Neural progenitor cell (in vitro differentiated cells): ENCODE measurements at regions not wholly inside any gene's neighbourhood (a gene's known extent, or its start where the extent isn't known, plus 50 kb on each side); places are given as distances from the start of the nearest gene placed in this dataset.
"Not testable (repeated sequence)": the region's sequence is repeated elsewhere in the genome, so short reads cannot be mapped to it uniquely, and the experiment has no call there.

Experiments
- DNase-seq: peaks from one replicate; pipeline ENCODE4 v3.0.0-alpha.2; 2016; ENCODE audit warnings: low spot score
- H2AFZ ChIP-seq: fragments of 200-600 bp; sonication (generic); replicated peaks from 2 replicates; pipeline ENCODE4 v1.6.1; 2016; ENCODE audit warnings: antibody characterized with exemption
- H3F3A ChIP-seq: fragments of 200-600 bp; sonication (generic); 2 replicates; pipeline ENCODE4 v1.6.1; 2016; ENCODE audit warnings: antibody characterized with exemption, low read depth
- H3K27ac ChIP-seq: fragments of 200-600 bp; sonication (generic); 2 replicates; pipeline ENCODE4 v1.5.1; 2016; ENCODE audit warnings: mild to moderate bottlenecking
- H3K27me3 ChIP-seq: fragments of 200-600 bp; sonication (generic); 2 replicates; pipeline ENCODE4 v1.6.1; 2016; ENCODE audit warnings: mild to moderate bottlenecking, moderate library complexity
- H3K36me3 ChIP-seq: fragments of 200-600 bp; sonication (generic); 2 replicates; pipeline ENCODE4 v1.5.1; 2016
- H3K4me1 ChIP-seq: fragments of 200-600 bp; sonication (generic); 2 replicates; pipeline ENCODE4 v1.6.1; 2016; ENCODE audit warnings: mixed run types
- H3K4me2 ChIP-seq: fragments of 200-600 bp; sonication (generic); 2 replicates; pipeline ENCODE4 v1.6.1; 2016
- H3K4me3 ChIP-seq: fragments of 200-600 bp; sonication (generic); 2 replicates; pipeline ENCODE4 v1.5.1; 2016
- H3K79me2 ChIP-seq: fragments of 200-600 bp; sonication (generic); 2 replicates; pipeline ENCODE4 v1.6.1; 2016; ENCODE audit warnings: low read depth
- H3K9ac ChIP-seq: fragments of 200-600 bp; sonication (generic); 2 replicates; pipeline ENCODE4 v1.6.1; 2016
- H3K9me3 ChIP-seq: fragments of 200-600 bp; sonication (generic); 2 replicates; pipeline ENCODE4 v1.5.1; 2016; ENCODE audit warnings: low read depth
- H4K20me1 ChIP-seq: fragments of 200-600 bp; sonication (generic); 2 replicates; pipeline ENCODE4 v1.6.1; 2016; ENCODE audit warnings: low read depth
- H3K27ac Mint-ChIP-seq: 3 replicates; pipeline ENCODE4 v1.8.0; 2021; ENCODE audit warnings: mixed read lengths
- H3K27me3 Mint-ChIP-seq: 2 replicates; pipeline ENCODE4 v1.8.0; 2022; ENCODE audit warnings: low read depth, mild to moderate bottlenecking, inconsistent platforms, moderate library complexity, mixed read lengths; ENCODE audit not compliant: insufficient read depth
- H3K36me3 Mint-ChIP-seq: 3 replicates; pipeline ENCODE4 v1.8.0; 2021; ENCODE audit warnings: mixed read lengths
- H3K4me1 Mint-ChIP-seq: 3 replicates; pipeline ENCODE4 v1.8.0; 2021; ENCODE audit warnings: mixed read lengths
- H3K4me3 Mint-ChIP-seq: 3 replicates; pipeline ENCODE4 v1.8.0; 2021; ENCODE audit warnings: mild to moderate bottlenecking, moderate library complexity, mixed read lengths
- H3K9me3 Mint-ChIP-seq: 3 replicates; pipeline ENCODE4 v1.8.0; 2020; ENCODE audit warnings: mixed read lengths
- EZH2 ChIP-seq: fragments of 200-600 bp; sonication (generic); IDR thresholded peaks from 2 replicates; pipeline ENCODE4 v1.6.1; 2017; ENCODE audit warnings: antibody characterized with exemption, mild to moderate bottlenecking, moderate library complexity
- EZH2phosphoT487 ChIP-seq: fragments of 200-600 bp; sonication (generic); IDR thresholded peaks from 2 replicates; pipeline ENCODE4 v1.6.1; 2017; ENCODE audit warnings: antibody characterized with exemption
- TF ChIP-seq, protein P1 (sequence below): fragments of 200-600 bp; sonication (generic); IDR thresholded peaks from 2 replicates; pipeline ENCODE4 v1.5.1; 2017; ENCODE audit warnings: antibody characterized with exemption, mild to moderate bottlenecking

- H3K4me3 Mint-ChIP-seq = no peak overlapping the region
- no peak overlapping the region for H3K27ac Mint-ChIP-seq
- H3K9me3 Mint-ChIP-seq = peaks cover 18% of the 10 kb centered on the region
- no peak overlapping the region for H3K27ac ChIP-seq
- H3K27me3 ChIP-seq = no peaks in the 10 kb centered on the region
- no peak overlapping the region for H3K4me2 ChIP-seq
- H3K79me2 ChIP-seq = no peaks in the 10 kb centered on the region
- no peaks in the 10 kb centered on the region for H3K9me3 ChIP-seq
- no peak overlapping the region for H2AFZ ChIP-seq
- no peak for DNase-seq
- H3K4me1 ChIP-seq = peaks cover 15% of the 10 kb centered on the region
- H3K27me3 Mint-ChIP-seq = no peaks in the 10 kb centered on the region
- H3K4me3 ChIP-seq = no peak overlapping the region
- H4K20me1 ChIP-seq = no peaks in the 10 kb centered on the region
- TF ChIP-seq EZH2phosphoT487 (no peak), EZH2 (no peak)
- TF ChIP-seq, protein P1, sequence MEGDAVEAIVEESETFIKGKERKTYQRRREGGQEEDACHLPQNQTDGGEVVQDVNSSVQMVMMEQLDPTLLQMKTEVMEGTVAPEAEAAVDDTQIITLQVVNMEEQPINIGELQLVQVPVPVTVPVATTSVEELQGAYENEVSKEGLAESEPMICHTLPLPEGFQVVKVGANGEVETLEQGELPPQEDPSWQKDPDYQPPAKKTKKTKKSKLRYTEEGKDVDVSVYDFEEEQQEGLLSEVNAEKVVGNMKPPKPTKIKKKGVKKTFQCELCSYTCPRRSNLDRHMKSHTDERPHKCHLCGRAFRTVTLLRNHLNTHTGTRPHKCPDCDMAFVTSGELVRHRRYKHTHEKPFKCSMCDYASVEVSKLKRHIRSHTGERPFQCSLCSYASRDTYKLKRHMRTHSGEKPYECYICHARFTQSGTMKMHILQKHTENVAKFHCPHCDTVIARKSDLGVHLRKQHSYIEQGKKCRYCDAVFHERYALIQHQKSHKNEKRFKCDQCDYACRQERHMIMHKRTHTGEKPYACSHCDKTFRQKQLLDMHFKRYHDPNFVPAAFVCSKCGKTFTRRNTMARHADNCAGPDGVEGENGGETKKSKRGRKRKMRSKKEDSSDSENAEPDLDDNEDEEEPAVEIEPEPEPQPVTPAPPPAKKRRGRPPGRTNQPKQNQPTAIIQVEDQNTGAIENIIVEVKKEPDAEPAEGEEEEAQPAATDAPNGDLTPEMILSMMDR = no peak
- no peaks in the 10 kb centered on the region for H3K36me3 ChIP-seq
- no peaks in the 10 kb centered on the region for H3K36me3 Mint-ChIP-seq
- no peak overlapping the region for H3K9ac ChIP-seq
- H3F3A ChIP-seq = no peaks in the 10 kb centered on the region
- H3K4me1 Mint-ChIP-seq = no peaks in the 10 kb centered on the region
Observed at GRCh38 chr1:229736376-229736775, 110.3 kb downstream of the URB2 start.

- DNase-seq, H3K27ac Mint-ChIP-seq, H3K27ac ChIP-seq, H3K4me1 ChIP-seq, H3K27me3 ChIP-seq, H3K9me3 ChIP-seq, H3K36me3 Mint-ChIP-seq, H4K20me1 ChIP-seq, H2AFZ ChIP-seq, H3K4me3 ChIP-seq, H3K27me3 Mint-ChIP-seq, H3K9ac ChIP-seq, H3K4me2 ChIP-seq, H3K4me3 Mint-ChIP-seq, H3K36me3 ChIP-seq, H3F3A ChIP-seq, H3K4me1 Mint-ChIP-seq, H3K79me2 ChIP-seq: not testable (repeated sequence)
- peaks cover 27% of the 10 kb centered on the region for H3K9me3 Mint-ChIP-seq
Observed at GRCh38 chr1:229742614-229743013, 116.6 kb downstream of the URB2 start.

DNA sequence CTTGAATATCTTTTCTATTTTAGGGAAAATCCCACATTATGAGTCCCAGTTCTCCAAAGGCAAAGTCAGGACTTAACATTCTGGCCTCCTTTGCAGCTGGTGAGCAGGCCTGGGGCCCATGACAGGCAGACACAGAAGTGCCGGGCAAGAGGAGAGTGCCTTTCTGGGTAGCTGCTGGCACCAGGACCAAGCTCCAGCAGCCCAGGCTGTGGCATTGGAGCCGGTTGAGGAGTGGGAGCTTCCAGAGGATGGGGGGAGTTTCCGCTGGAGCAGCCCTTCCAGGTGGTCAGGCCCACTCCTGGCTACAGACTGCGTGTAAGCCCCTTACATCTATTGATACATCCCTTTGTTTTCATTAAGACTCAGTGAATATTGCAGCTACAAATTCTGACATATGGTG, 123.9 kb downstream of the URB2 start:
- Histone ChIP-seq H3K9me3 (no peaks in the 10 kb centered on the region), H3F3A (no peaks in the 10 kb centered on the region), H3K27ac (no peak overlapping the region), H3K4me2 (no peak overlapping the region), H3K9ac (no peak overlapping the region), H2AFZ (no peak overlapping the region), H3K27me3 (no peaks in the 10 kb centered on the region), H3K4me1 (no peaks in the 10 kb centered on the region), H3K4me3 (no peak overlapping the region), H4K20me1 (no peaks in the 10 kb centered on the region), H3K79me2 (no peaks in the 10 kb centered on the region), H3K36me3 (no peaks in the 10 kb centered on the region)
- Mint-ChIP-seq H3K9me3 (peaks cover 10% of the 10 kb centered on the region), H3K4me3 (peak overlapping the region; percentile 25), H3K4me1 (peaks cover 12% of the 10 kb centered on the region), H3K27ac (peak overlapping the region; percentile 59), H3K36me3 (no peaks in the 10 kb centered on the region), H3K27me3 (peaks cover 2% of the 10 kb centered on the region)
- TF ChIP-seq EZH2phosphoT487 (no peak), EZH2 (no peak)
- TF ChIP-seq, protein P1 = no peak
- DNase-seq = no peak

DNA sequence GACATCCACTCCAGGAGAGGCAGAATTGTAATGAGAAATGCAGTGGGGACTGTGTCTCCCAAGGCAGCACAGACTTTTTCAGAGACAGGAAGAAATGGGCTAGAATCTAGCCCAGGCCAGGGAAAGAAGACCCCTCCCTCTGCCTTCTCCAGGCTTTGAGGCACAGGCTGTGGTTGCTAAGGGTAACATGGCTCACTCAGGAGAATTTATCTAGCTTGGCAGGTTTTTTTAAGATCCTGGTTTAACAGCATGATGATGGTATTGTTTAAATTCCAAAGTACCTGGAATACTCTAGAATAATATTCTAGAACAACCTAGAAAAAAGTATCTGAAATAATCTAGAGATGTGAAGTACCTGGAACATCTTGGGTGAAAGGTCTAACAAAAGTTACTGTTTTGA, 125.6 kb downstream of the URB2 start:
- H3F3A ChIP-seq = no peaks in the 10 kb centered on the region
- H3K4me1 Mint-ChIP-seq = peaks cover 12% of the 10 kb centered on the region
- no peaks in the 10 kb centered on the region for H3K36me3 ChIP-seq

More for the DNA sequence above, 125.6 kb downstream of the URB2 start:
- Histone ChIP-seq H3K4me2 (no peak overlapping the region), H3K9ac (no peak overlapping the region), H3K9me3 (no peaks in the 10 kb centered on the region), H3K27me3 (no peaks in the 10 kb centered on the region), H3K4me1 (no peaks in the 10 kb centered on the region), H2AFZ (no peak overlapping the region), H3K27ac (no peak overlapping the region), H4K20me1 (no peaks in the 10 kb centered on the region), H3K79me2 (no peaks in the 10 kb centered on the region), H3K4me3 (no peak overlapping the region)
- Mint-ChIP-seq H3K27me3 (no peaks in the 10 kb centered on the region), H3K27ac (peak overlapping the region; percentile 26), H3K4me3 (no peak overlapping the region), H3K36me3 (no peaks in the 10 kb centered on the region), H3K9me3 (peaks cover 7% of the 10 kb centered on the region)
- DNase-seq = no peak
- no peak for TF ChIP-seq EZH2phosphoT487
- TF ChIP-seq EZH2 = no peak
- TF ChIP-seq, protein P1 = no peak
